Stomach (tissue), 8 donors: ENCODE measurements at regions not wholly inside any gene's neighbourhood (a gene's known extent, or its start where the extent isn't known, plus 50 kb on each side); places are given as distances from the start of the nearest gene placed in this dataset.

Experiments used
- DNase-seq, 2 donors: peaks; one replicate each; pipeline versions ENCODE4 v3.0.0 to v3.0.0-alpha.2; 2013 to 2019
- H3K27ac ChIP-seq, 5 donors: fragments of 200-600 bp in 4 of 5; sonication (generic) in 4 of 5; one replicate each; pipeline ENCODE4 v1.5.1; 2013 to 2019; ENCODE audit warnings: mild to moderate bottlenecking in 1 of 5, moderate library complexity in 1 of 5
- H3K27me3 ChIP-seq, 3 donors: fragments of 200-600 bp; sonication (generic); one replicate each; pipeline ENCODE4 v1.5.1; 2017 to 2019; ENCODE audit warnings: mixed run types in 1 of 3
- H3K36me3 ChIP-seq, 4 donors: fragments of 200-600 bp; sonication (generic); 1 replicate in 3 of 4; 2 replicates in 1 of 4; pipeline ENCODE4 v1.5.1; 2016 to 2019
- H3K4me1 ChIP-seq, 4 donors: fragments of 200-600 bp; sonication (generic); one replicate each; pipeline ENCODE4 v1.5.1; 2016 to 2019
- H3K4me3 ChIP-seq, 4 donors: fragments of 200-600 bp; sonication (generic) in 3 of 4; one replicate each; pipeline ENCODE4 v1.5.1; 2016 to 2019; ENCODE audit warnings: mild to moderate bottlenecking in 1 of 4
- H3K9me3 ChIP-seq, 4 donors: fragments of 200-600 bp; sonication (generic); one replicate each; pipeline ENCODE4 v1.5.1; 2016 to 2019
- CTCF ChIP-seq, 7 experiments: fragments of 450-650 bp in 4 of 7; fragments of 200-600 bp in 3 of 7; sonication (generic) in 3 of 7; IDR thresholded peaks; one replicate each; pipeline ENCODE4 v1.5.1; 2016 to 2019; ENCODE audit warnings: antibody characterized with exemption in 7 of 7, control low read depth in 2 of 7, mild to moderate bottlenecking in 1 of 7
- EP300 ChIP-seq: sonication (generic); formaldehyde crosslinking; IDR thresholded peaks from one replicate; pipeline ENCODE4 v1.6.1; 2017; ENCODE audit warnings: antibody characterized with exemption
- POLR2A ChIP-seq, 4 donors: fragments of 450-650 bp; IDR thresholded peaks; one replicate each; pipeline ENCODE4 v1.6.1; 2016; ENCODE audit warnings: antibody characterized with exemption in 4 of 4, control low read depth in 2 of 4, mild to moderate bottlenecking in 1 of 4, moderate library complexity in 1 of 4
- POLR2AphosphoS5 ChIP-seq, 3 donors: sonication (generic); formaldehyde crosslinking; IDR thresholded peaks; one replicate each; pipeline ENCODE4 v1.6.1; 2016; ENCODE audit warnings: antibody characterized with exemption in 3 of 3
- WGBS, 5 donors: extraction: QIAGEN DNeasy Blood & Tissue Kit in 3 of 5; methylation state at CpG; one replicate each; pipeline versions ENCODE4 v1.1.5 to v1.1.7; 2013 to 2018; 5-methylcytosine and 5-hydroxymethylcytosine counted together
- intact Hi-C: fragments of 100-400 bp; cut with DNase I; formaldehyde crosslinking; loops from one replicate; pipeline ENCODE4 v1.15.1; 2023; ENCODE audit warnings: low total_unique reads
- donor health status: healthy with polysubstance abuse.
- donor health status: Bipolar disorder and iron deficiency.
- donor health status: healthy.

- intact Hi-C loops, result no loop called here
- H3K27me3 ChIP-seq, result no peaks in the 10 kb centered on the region
- 0 to 35% (median 26%) methylated on average over 1 of the region's 1 CpG for WGBS, 5 donors
Observed at GRCh38 chr9:11709567-11709966, 983.6 kb upstream of the TYRP1 start.

GRCh38 chr9:11713077-11713476, 980.1 kb upstream of the TYRP1 start:
- no peak overlapping the region for H3K4me3 ChIP-seq
- no peaks in the 10 kb centered on the region for H3K4me1 ChIP-seq
- no peaks in the 10 kb centered on the region for H3K36me3 ChIP-seq
- H3K9me3 ChIP-seq, result no peaks in the 10 kb centered on the region
- no peak for DNase-seq
- H3K27ac ChIP-seq, result no peak overlapping the region
- no peak for TF ChIP-seq POLR2AphosphoS5 (IDR thresholded peaks at IDR 0.05)
- TF ChIP-seq POLR2A (IDR thresholded peaks at IDR 0.05), result no peak
- no peak for TF ChIP-seq EP300
- TF ChIP-seq CTCF (IDR thresholded peaks at IDR 0.05), result no peak
- intact Hi-C loops, result no loop called here
- no peaks in the 10 kb centered on the region for H3K27me3 ChIP-seq
- WGBS, 5 donors, result 83 to 93% (median 87%) methylated on average over 2 of the region's 2 CpGs

More at GRCh38 chr9:11709567-11709966, 983.6 kb upstream of the TYRP1 start:
- Histone ChIP-seq H3K27ac (no peak overlapping the region), H3K36me3 (no peaks in the 10 kb centered on the region), H3K9me3 (no peaks in the 10 kb centered on the region), H3K4me3 (no peak overlapping the region), H3K4me1 (no peaks in the 10 kb centered on the region)
- DNase-seq, result no peak
- TF ChIP-seq CTCF (IDR thresholded peaks at IDR 0.05) (no peak), POLR2A (IDR thresholded peaks at IDR 0.05) (no peak), POLR2AphosphoS5 (IDR thresholded peaks at IDR 0.05) (no peak), EP300 (no peak)

- no peaks in the 10 kb centered on the region for H3K4me1 ChIP-seq
- H3K9me3 ChIP-seq, result no peaks in the 10 kb centered on the region
- intact Hi-C loops, result no loop called here
- H3K27me3 ChIP-seq, result no peaks in the 10 kb centered on the region
- TF ChIP-seq POLR2A (IDR thresholded peaks at IDR 0.05) (no peak), EP300 (no peak), CTCF (IDR thresholded peaks at IDR 0.05) (no peak), POLR2AphosphoS5 (IDR thresholded peaks at IDR 0.05) (no peak)
- no peak overlapping the region for H3K27ac ChIP-seq
- no peak overlapping the region for H3K4me3 ChIP-seq
- no peaks in the 10 kb centered on the region for H3K36me3 ChIP-seq
- WGBS, 5 donors, result 26 to 44% (median 37%) methylated on average over 3 of the region's 3 CpGs
- no peak for DNase-seq
Observed at GRCh38 chr9:11722957-11723356, 970.2 kb upstream of the TYRP1 start.

- Histone ChIP-seq H3K4me1 (no peaks in the 10 kb centered on the region), H3K27me3 (no peaks in the 10 kb centered on the region), H3K36me3 (no peaks in the 10 kb centered on the region), H3K27ac (no peak overlapping the region), H3K9me3 (no peaks in the 10 kb centered on the region), H3K4me3 (no peak overlapping the region)
- TF ChIP-seq EP300 (no peak), POLR2AphosphoS5 (IDR thresholded peaks at IDR 0.05) (no peak), CTCF (IDR thresholded peaks at IDR 0.05) (no peak), POLR2A (IDR thresholded peaks at IDR 0.05) (no peak)
- DNase-seq, result no peak
- 40 to 65% (median 57%) methylated on average over 1 of the region's 1 CpG for WGBS, 5 donors
- intact Hi-C loops, result no loop called here
Observed at GRCh38 chr9:11726659-11727058, 966.5 kb upstream of the TYRP1 start.
